PFSK-1 (cell line): ENCODE measurements at regions not wholly inside any gene's neighbourhood (a gene's known extent, or its start where the extent isn't known, plus 50 kb on each side); places are given as distances from the start of the nearest gene placed in this dataset.

Experiments
- POLR2AphosphoS5 ChIP-seq: IDR thresholded peaks from 2 replicates; pipeline ENCODE4 v1.6.1; 2012; ENCODE audit warnings: low read depth, mild to moderate bottlenecking, control low read depth, low read length, moderate library complexity
- SIN3A ChIP-seq: IDR thresholded peaks from 2 replicates; pipeline ENCODE4 v1.6.1; 2012; ENCODE audit warnings: mild to moderate bottlenecking, low read length, moderate library complexity, borderline replicate concordance; ENCODE audit not compliant: insufficient read depth
- TAF1 ChIP-seq: IDR thresholded peaks from 2 replicates; pipeline ENCODE4 v1.6.1; 2012; ENCODE audit warnings: low read length, control low read depth, borderline replicate concordance; ENCODE audit not compliant: insufficient read depth

DNA sequence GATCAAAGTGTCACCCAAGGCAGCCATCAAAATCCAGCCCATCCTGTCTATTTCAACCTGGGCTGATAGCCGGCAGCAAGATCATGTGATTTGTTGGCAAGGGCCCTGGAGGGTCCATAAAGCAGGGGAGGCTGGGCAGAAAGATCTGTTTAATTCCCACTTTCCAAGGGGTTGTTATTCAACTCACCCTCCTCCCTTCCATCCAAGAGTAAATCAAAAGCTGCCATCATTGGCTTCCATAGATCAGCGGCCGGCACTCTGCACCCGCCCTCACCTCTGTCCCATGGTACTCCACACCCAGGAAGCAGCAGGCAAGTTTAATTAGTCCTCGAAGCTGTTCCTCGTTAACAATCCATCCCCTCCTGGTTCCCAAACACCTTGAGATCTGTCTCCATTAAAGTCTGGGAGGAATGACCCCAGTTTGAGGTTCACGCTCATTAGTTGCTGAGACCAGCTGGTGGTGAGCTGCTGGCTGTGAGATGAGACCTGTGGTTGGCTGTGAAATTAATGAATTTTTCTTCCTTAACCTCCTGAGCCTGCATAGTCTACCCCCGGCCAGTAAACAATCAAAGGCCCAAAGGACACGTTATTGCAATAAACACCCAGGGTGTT lies 120.6 kb upstream of the CHST15 start:
- no peak for TF ChIP-seq TAF1
- TF ChIP-seq POLR2AphosphoS5, result no peak
- no peak for TF ChIP-seq SIN3A
